GM12873 (cell line): ENCODE measurements at regions not wholly inside any gene's neighbourhood (a gene's known extent, or its start where the extent isn't known, plus 50 kb on each side); places are given as distances from the start of the nearest gene placed in this dataset.

ENCODE experiments used
- CTCF ChIP-seq: IDR thresholded peaks from 2 replicates; pipeline ENCODE4 v1.5.1; 2012; ENCODE audit warnings: low read depth, mild to moderate bottlenecking, moderate library complexity, low read length, control low read depth; ENCODE audit not compliant: insufficient read depth; ENCODE audit errors: missing control alignments

DNA sequence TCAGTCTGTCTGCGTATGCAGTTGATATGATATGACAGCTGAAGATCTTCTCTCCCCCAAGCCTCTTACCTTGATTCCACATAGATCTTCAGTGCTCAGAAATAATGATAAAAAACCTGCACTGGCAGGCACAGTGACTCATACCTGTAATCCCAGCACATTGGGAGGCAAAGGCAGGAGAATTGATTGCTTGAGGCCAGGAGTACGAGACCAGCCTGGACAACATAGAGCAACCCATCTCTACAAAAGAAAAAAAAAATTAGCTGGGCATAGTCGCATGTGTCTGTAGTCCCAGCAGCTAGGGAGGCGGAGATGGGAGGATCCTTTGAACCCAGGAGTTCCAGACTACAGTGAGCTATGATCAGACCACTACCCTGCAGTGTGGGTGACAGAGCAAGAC lies 551.0 kb upstream of the MIR17HG start:
- no peak for TF ChIP-seq CTCF

DNA sequence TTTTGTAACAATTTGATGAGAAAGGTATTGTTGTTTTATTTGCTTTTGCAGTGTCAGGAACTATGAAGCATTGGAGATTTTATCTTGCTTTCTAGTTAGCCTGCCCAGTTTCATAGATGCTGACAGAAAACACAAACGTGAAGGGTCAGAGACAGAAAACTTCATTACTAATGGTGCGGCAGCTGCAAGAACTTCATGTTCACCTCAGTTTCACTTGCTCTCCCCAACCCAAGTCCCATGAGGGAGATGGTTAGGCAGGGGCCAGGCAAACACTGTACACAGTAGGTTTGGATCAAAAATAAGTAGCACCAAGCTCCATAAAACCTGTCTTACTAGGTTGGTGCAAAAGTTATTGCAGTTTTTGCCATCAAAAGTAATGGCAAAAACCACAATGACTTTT lies 550.2 kb upstream of the MIR17HG start:
- no peak for TF ChIP-seq CTCF

GRCh38 chr13:90798381-90798780 lies 549.1 kb upstream of the MIR17HG start:
- TF ChIP-seq CTCF, result no peak

DNA sequence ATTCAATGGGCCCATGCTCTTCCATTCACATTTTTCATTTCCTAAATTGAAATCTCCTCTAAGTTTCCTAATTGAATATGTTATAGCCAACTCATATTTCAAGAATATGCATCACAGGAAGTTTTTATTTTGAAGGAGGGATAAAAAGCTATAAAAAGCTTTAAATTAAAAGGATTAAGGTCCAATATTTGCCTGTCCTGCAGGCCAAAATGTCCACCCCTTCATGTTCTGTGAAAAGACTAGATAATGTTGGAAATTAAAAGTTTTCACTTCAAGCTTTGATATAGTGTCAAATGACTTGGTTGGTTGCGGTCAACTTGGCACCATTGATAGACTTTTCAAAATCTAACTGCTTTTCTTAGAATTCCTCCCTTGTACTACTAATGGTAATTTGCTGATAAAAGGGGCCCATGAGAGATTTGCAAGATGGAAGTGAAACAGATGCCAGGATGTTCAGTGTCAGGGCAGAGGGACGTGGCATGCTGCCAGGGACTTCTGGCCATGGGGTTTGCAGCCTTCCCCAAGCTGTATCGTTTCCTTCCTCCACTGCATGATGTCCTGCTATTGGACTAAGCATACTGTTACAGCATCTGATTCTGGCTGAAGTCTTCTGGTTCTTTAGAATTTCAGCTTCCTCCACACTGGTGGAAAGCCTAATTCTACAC lies 547.3 kb upstream of the MIR17HG start:
- no peak for TF ChIP-seq CTCF

- no peak for TF ChIP-seq CTCF
Measured at GRCh38 chr13:90801621-90802020, 545.9 kb upstream of the MIR17HG start.

- no peak for TF ChIP-seq CTCF
Measured at GRCh38 chr13:90803210-90803609, 544.3 kb upstream of the MIR17HG start.

DNA sequence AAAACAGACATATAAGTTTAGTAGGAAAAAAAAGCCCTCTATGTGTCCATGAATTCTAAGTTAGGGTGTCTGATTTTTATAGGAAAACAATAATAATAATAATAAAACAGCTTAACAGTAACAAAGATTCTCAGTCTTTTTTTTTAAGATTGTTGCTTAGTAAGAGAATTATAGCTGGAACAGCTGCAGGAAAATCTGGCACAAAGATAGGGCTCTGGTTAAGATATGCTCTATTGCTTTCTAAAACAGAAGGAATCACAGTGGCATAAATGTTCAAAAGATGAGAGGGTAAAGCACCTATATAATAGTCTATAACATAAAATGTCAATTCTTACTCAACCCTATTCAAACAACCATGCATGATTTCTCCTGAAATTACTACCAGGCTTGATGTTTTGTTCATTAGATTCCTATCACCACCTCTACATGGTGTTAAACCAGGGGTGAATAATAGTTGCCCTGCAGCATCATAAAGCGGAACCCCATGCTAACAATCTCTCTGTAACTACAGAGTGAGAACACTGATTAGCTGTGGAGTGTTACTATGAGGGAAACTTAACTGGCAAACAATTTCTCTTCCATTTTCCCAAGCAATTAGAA lies 541.4 kb upstream of the MIR17HG start:
- no peak for TF ChIP-seq CTCF
